Panc1 (cell line): ENCODE measurements at regions not wholly inside any gene's neighbourhood (a gene's known extent, or its start where the extent isn't known, plus 50 kb on each side); places are given as distances from the start of the nearest gene placed in this dataset.
"Not testable (repeated sequence)": the region's sequence is repeated elsewhere in the genome, so short reads cannot be mapped to it uniquely, and the experiment has no call there.

Source experiments
- ATAC-seq: fragments of 200-7000 bp; cut with Tn5 transposase; 2 replicates; pipeline ENCODE4 v1.9.1; 2020; ENCODE audit warnings: mild to moderate bottlenecking, moderate library complexity
- BruUV-seq: library from RNA; stranded (reverse); fragments of 400-500 nt; replicated peaks from 2 replicates; lab custom pipeline; 2021; lab: Mats Ljungman, UMichigan
- CTCF ChIA-PET: fragments of 300-600 bp; sonication (Branson Sonifier 250); formaldehyde crosslinking; loops from one replicate; lab custom pipeline; 2022; ENCODE audit warnings: antibody characterized with exemption; lab: Charles Lee
- POLR2A ChIA-PET: fragments of 300-600 bp; sonication (Branson Sonifier 250); formaldehyde crosslinking; loops from one replicate; lab custom pipeline; 2022; ENCODE audit warnings: antibody characterized with exemption; lab: Charles Lee
- DNase-seq: peaks from one replicate; pipeline ENCODE4 v3.0.0-alpha.2; 2010; ENCODE audit warnings: low read depth, low spot score
- H3K27ac ChIP-seq: 2 replicates; pipeline ENCODE4 v1.5.1; 2011; ENCODE audit warnings: mild to moderate bottlenecking, low read length, inconsistent platforms
- H3K27me3 ChIP-seq: fragments of 200-500 bp; sonication (Bioruptor generic); 2 replicates; pipeline ENCODE4 v1.6.0; 2014; ENCODE audit warnings: low read length, inconsistent platforms; ENCODE audit not compliant: control insufficient read depth, insufficient read depth
- H3K36me3 ChIP-seq: fragments of 200-500 bp; sonication (Bioruptor generic); 2 replicates; pipeline ENCODE4 v1.5.1; 2014; ENCODE audit warnings: inconsistent platforms, mild to moderate bottlenecking, low read length, moderate library complexity; ENCODE audit not compliant: control insufficient read depth, insufficient read depth
- H3K4me1 ChIP-seq: 2 replicates; pipeline ENCODE4 v1.5.1; 2011; ENCODE audit warnings: inconsistent platforms, mild to moderate bottlenecking, low read length, moderate library complexity; ENCODE audit not compliant: control insufficient read depth, insufficient read depth
- H3K4me3 ChIP-seq, 2 experiments: 2 replicates each; pipeline ENCODE4 v1.5.1; 2011 to 2012; ENCODE audit warnings: low read depth in 2 of 2, low read length in 2 of 2, mild to moderate bottlenecking in 2 of 2, inconsistent platforms in 1 of 2, moderate library complexity in 1 of 2
- H3K9me3 ChIP-seq: fragments of 200-500 bp; sonication (Bioruptor generic); 2 replicates; pipeline ENCODE4 v1.5.1; 2014; ENCODE audit warnings: low read depth, mild to moderate bottlenecking, inconsistent platforms, low read length, moderate library complexity; ENCODE audit not compliant: control insufficient read depth, insufficient read depth
- CTCF ChIP-seq: fragments of 450-650 bp; IDR thresholded peaks from 2 replicates; pipeline ENCODE4 v1.5.1; 2017; ENCODE audit warnings: mild to moderate bottlenecking
- POLR2AphosphoS5 ChIP-seq: IDR thresholded peaks from 2 replicates; pipeline ENCODE4 v1.6.1; 2012; ENCODE audit warnings: mild to moderate bottlenecking, low read depth, low read length, moderate library complexity
- REST ChIP-seq, 2 experiments: IDR thresholded peaks; 2 replicates each; pipeline ENCODE4 v1.6.1; 2011 to 2012; ENCODE audit warnings: low read depth in 2 of 2, control low read depth in 1 of 2, low read length in 1 of 2, mild to moderate bottlenecking in 1 of 2, moderate library complexity in 1 of 2; ENCODE audit not compliant: insufficient read depth in 1 of 2
- SIN3A ChIP-seq: IDR thresholded peaks from 2 replicates; pipeline ENCODE4 v1.6.1; 2012; ENCODE audit warnings: low read depth, mild to moderate bottlenecking, low read length, moderate library complexity, borderline replicate concordance; ENCODE audit not compliant: insufficient read depth
- TCF7L2 ChIP-seq: IDR thresholded peaks from 2 replicates; pipeline ENCODE4 v1.6.1; 2011; ENCODE audit warnings: mild to moderate bottlenecking, low read depth, low read length, inconsistent platforms
- in situ Hi-C: cut with HindIII; loops from 2 replicates; pipeline ENCODE4 v1.10.0; 2016; ENCODE audit warnings: low sequenced_read_pairs, low pct_unique_long_range_greater_than_20kb
- intact Hi-C: fragments of 100-400 bp; cut with micrococcal nuclease; formaldehyde crosslinking; loops from one replicate; pipeline ENCODE4 v1.10.0; 2022; ENCODE audit not compliant: unreplicated experiment

GRCh38 chr3:152650177-152650576 is 184.8 kb upstream of the P2RY1 start:
- no peak for DNase-seq
- H3K4me1 ChIP-seq: no peaks in the 10 kb centered on the region
- in situ Hi-C loops (no loop called here), intact Hi-C loops (no loop called here)
- H3K36me3 ChIP-seq: no peaks in the 10 kb centered on the region
- POLR2A ChIA-PET: no interaction called here
- no peak for ATAC-seq
- no peak overlapping the region for H3K27ac ChIP-seq
- H3K9me3 ChIP-seq: no peaks in the 10 kb centered on the region
- CTCF ChIA-PET: no interaction called here
- no peak for TF ChIP-seq CTCF
- no peak for TF ChIP-seq REST (IDR thresholded peaks at IDR 0.05; ENCODE audit: insufficient read depth in 1 of 2, low read depth in 2 of 2, low read length in 1 of 2)
- no peak for TF ChIP-seq SIN3A
- no peak for TF ChIP-seq TCF7L2
- TF ChIP-seq POLR2AphosphoS5: no peak
- H3K4me3 ChIP-seq: no peak overlapping the region
- H3K27me3 ChIP-seq: no peaks in the 10 kb centered on the region
- no TSS peak for BruUV-seq

- in situ Hi-C loops: not testable (repeated sequence)
These were observed 184.0 kb upstream of the P2RY1 start for GRCh38 chr3:152650923-152651322.

GRCh38 chr3:152656214-152656971 is 178.5 kb upstream of the P2RY1 start:
- Histone ChIP-seq H3K27ac (no peak overlapping the region), H3K36me3 (no peaks in the 10 kb centered on the region), H3K4me1 (no peaks in the 10 kb centered on the region), H3K9me3 (0 out of 2 replicates have a peak, but pooled peaks cover 3% of the 10 kb centered on the region), H3K27me3 (no peaks in the 10 kb centered on the region), H3K4me3 (no peak overlapping the region)
- DNase-seq (no peak), ATAC-seq (no peak)
- CTCF ChIA-PET: no interaction called here
- TF ChIP-seq POLR2AphosphoS5: no peak
- TF ChIP-seq TCF7L2: no peak
- TF ChIP-seq CTCF: no peak
- TF ChIP-seq SIN3A: no peak
- TF ChIP-seq REST (IDR thresholded peaks at IDR 0.05; ENCODE audit: insufficient read depth in 1 of 2, low read depth in 2 of 2, low read length in 1 of 2): no peak
- in situ Hi-C loops: no loop called here
- intact Hi-C loops: no loop called here
- POLR2A ChIA-PET: no interaction called here
- no TSS peak for BruUV-seq

More at GRCh38 chr3:152650923-152651322, 184.0 kb upstream of the P2RY1 start:
- POLR2A ChIA-PET, CTCF ChIA-PET, ATAC-seq, intact Hi-C loops, H3K36me3 ChIP-seq, BruUV-seq, H3K27me3 ChIP-seq, H3K9me3 ChIP-seq, DNase-seq, H3K4me3 ChIP-seq, H3K4me1 ChIP-seq, H3K27ac ChIP-seq: not testable (repeated sequence)
